K562 (cell line): ENCODE measurements at regions not wholly inside any gene's neighbourhood (a gene's known extent, or its start where the extent isn't known, plus 50 kb on each side); places are given as distances from the start of the nearest gene placed in this dataset.

Experiments
- ATAC-seq: fragments of 200-7000 bp; cut with Tn5 transposase; 3 replicates; pipeline ENCODE4 v1.9.1; 2020; ENCODE audit warnings: moderate library complexity
- BruUV-seq: library from RNA; stranded (reverse); fragments of 400-500 nt; replicated peaks from 2 replicates; lab custom pipeline; 2021; lab: Mats Ljungman, UMichigan
- CTCF ChIA-PET: fragments of 300-600 bp; formaldehyde crosslinking; extraction: SDS; loops from one replicate; lab custom pipeline; 2021; ENCODE audit warnings: low intra/inter-chr PET ratio; lab: Yijun Ruan, JAX
- POLR2A ChIA-PET: fragments of 300-600, 350-650 bp; sonication (Branson Sonifier 250); formaldehyde crosslinking; extraction: SDS; loops from one replicate; lab custom pipeline; 2021; ENCODE audit warnings: antibody characterized with exemption, inconsistent platforms; lab: Yijun Ruan, JAX
- DNase-seq, 4 experiments: peaks; one replicate each; pipeline versions ENCODE4 v3.0.0 to v3.0.0-alpha.2; 2011 to 2018; ENCODE audit warnings: low spot score in 3 of 4, mixed read lengths in 3 of 4; ENCODE audit errors: extremely low read depth in 1 of 4
- FAIRE-seq: peaks from 2 replicates; lab custom pipeline; 2011; peaks lifted over from hg19 to GRCh38; lab: Jason Lieb, UNC
- H2AFZ ChIP-seq: 2 replicates; pipeline ENCODE4 v1.6.0; 2011; ENCODE audit warnings: low read depth, low read length, control low read depth, inconsistent platforms
- H3K27ac ChIP-seq: fragments of 200-600 bp; 3 replicates; pipeline ENCODE4 v1.8.0; 2011; ENCODE audit warnings: low read depth, mild to moderate bottlenecking, control low read depth, inconsistent platforms, low read length, moderate library complexity, mixed read lengths; ENCODE audit errors: extremely low read depth
- H3K27me3 ChIP-seq, 2 experiments: fragments of 300-600 bp in 1 of 2; 2 replicates in 1 of 2; 3 replicates in 1 of 2; pipeline versions ENCODE4 v1.6.0 to v1.8.0; 2011; ENCODE audit warnings: inconsistent platforms in 2 of 2, low read length in 2 of 2, mild to moderate bottlenecking in 1 of 2, mixed read lengths in 1 of 2, moderate library complexity in 1 of 2; ENCODE audit not compliant: control insufficient read depth in 2 of 2, insufficient read depth in 2 of 2
- H3K36me3 ChIP-seq: fragments of 300-600 bp; 3 replicates; pipeline ENCODE4 v1.8.0; 2011; ENCODE audit warnings: mild to moderate bottlenecking, low read length, inconsistent platforms; ENCODE audit not compliant: control insufficient read depth, insufficient read depth
- H3K4me1 ChIP-seq, 2 experiments: fragments of 200-600 bp in 1 of 2; replicated peaks in 1 of 2; 2 replicates in 1 of 2; 3 replicates in 1 of 2; pipeline versions ENCODE4 v1.5.1 to v1.8.0; 2011; ENCODE audit warnings: inconsistent platforms in 2 of 2, low read length in 2 of 2, mild to moderate bottlenecking in 1 of 2, mixed read lengths in 1 of 2, moderate library complexity in 1 of 2; ENCODE audit not compliant: control insufficient read depth in 2 of 2, insufficient read depth in 2 of 2
- H3K4me2 ChIP-seq: 2 replicates; pipeline ENCODE4 v1.6.1; 2011; ENCODE audit warnings: low read length, control low read depth, inconsistent platforms, mixed read lengths; ENCODE audit not compliant: insufficient read depth
- H3K4me3 ChIP-seq: fragments of 200-600 bp; sonication (generic), shearing (Covaris generic); 2 replicates; pipeline ENCODE4 v1.5.1; 2016; ENCODE audit warnings: control low read depth, inconsistent platforms
- H3K79me2 ChIP-seq: fragments of 200-600 bp; 3 replicates; pipeline ENCODE4 v1.8.0; 2011; ENCODE audit warnings: low read length, inconsistent platforms; ENCODE audit not compliant: control insufficient read depth, insufficient read depth
- H3K9ac ChIP-seq, 2 experiments: 2 replicates each; pipeline versions ENCODE4 v1.6.0 to v1.6.1; 2011; ENCODE audit warnings: low read depth in 2 of 2, low read length in 2 of 2, control low read depth in 1 of 2, inconsistent platforms in 1 of 2, mild to moderate bottlenecking in 1 of 2, mixed read lengths in 1 of 2; ENCODE audit not compliant: insufficient read depth in 1 of 2
- H3K9me1 ChIP-seq: one replicate; pipeline ENCODE4 v1.6.0; 2011; ENCODE audit warnings: inconsistent platforms, mild to moderate bottlenecking, low read length, moderate library complexity; ENCODE audit not compliant: control insufficient read depth, insufficient read depth
- H3K9me3 ChIP-seq: replicated peaks from 2 replicates; pipeline ENCODE4 v1.5.1; 2011; ENCODE audit warnings: low read depth, low read length, inconsistent platforms; ENCODE audit not compliant: control insufficient read depth, insufficient read depth
- H4K20me1 ChIP-seq: replicated peaks from 2 replicates; pipeline ENCODE4 v1.6.1; 2011; ENCODE audit warnings: low read length, inconsistent platforms, mixed read lengths; ENCODE audit not compliant: control insufficient read depth, insufficient read depth
- MEF2D ChIP-seq: conservative IDR thresholded peaks from 2 replicates; pipeline ENCODE4 v1.6.1; 2016; ENCODE audit warnings: low read depth, missing genetic modification characterization, missing compliant biosample characterization
- NFE2L1 ChIP-seq: fragments of 450-650 bp; IDR thresholded peaks from 2 replicates; pipeline ENCODE4 v1.6.1; 2016; ENCODE audit warnings: missing genetic modification characterization, low read depth, mild to moderate bottlenecking, missing compliant biosample characterization, moderate library complexity, borderline replicate concordance
- PHF21A ChIP-seq: fragments of 450-650 bp; IDR thresholded peaks from 2 replicates; pipeline ENCODE4 v1.6.1; 2017; ENCODE audit warnings: low read depth, borderline replicate concordance
- PTRF ChIP-seq: fragments of 450-650 bp; IDR thresholded peaks from 2 replicates; pipeline ENCODE4 v1.6.1; 2016; ENCODE audit warnings: mild to moderate bottlenecking, missing genetic modification characterization, missing compliant biosample characterization
- TEAD2 ChIP-seq: fragments of 450-650 bp; IDR thresholded peaks from 2 replicates; pipeline ENCODE4 v1.6.1; 2016; ENCODE audit warnings: missing genetic modification characterization, control low read depth, missing compliant biosample characterization
- TOE1 ChIP-seq, 2 experiments: fragments of 450-650 bp in 1 of 2; sonication (generic) in 1 of 2; formaldehyde crosslinking in 1 of 2; IDR thresholded peaks; 2 replicates each; pipeline versions ENCODE4 v1.7.1 to v1.8.0; 2016 to 2022; ENCODE audit warnings: borderline replicate concordance in 2 of 2, mild to moderate bottlenecking in 2 of 2, antibody characterized with exemption in 1 of 2, inconsistent platforms in 1 of 2, low read depth in 1 of 2, missing genetic modification reagents in 1 of 2, moderate library complexity in 1 of 2
- ZNF407 ChIP-seq: fragments of 450-650 bp; IDR thresholded peaks from 2 replicates; pipeline ENCODE4 v1.6.1; 2016; ENCODE audit warnings: low read depth
- ZNF512 ChIP-seq: IDR thresholded peaks from 2 replicates; pipeline ENCODE4 v1.6.1; 2016; ENCODE audit warnings: missing genetic modification characterization, missing compliant biosample characterization
- WGBS: fragments of 100-300 bp; shearing (Covaris generic); methylation state at CpG from one replicate; pipeline ENCODE4 v1.1.6; 2016; ENCODE audit warnings: low coverage, mixed read lengths; ENCODE audit not compliant: insufficient coverage; ENCODE audit errors: missing lambda C conversion rate; 5-methylcytosine and 5-hydroxymethylcytosine counted together
- in situ Hi-C: fragments of 300-500 bp; cut with MboI; formaldehyde crosslinking; loops from 4 replicates; pipeline ENCODE4 v1.15.0; 2018; ENCODE audit warnings: inconsistent platforms, mixed read lengths
- intact Hi-C: fragments of 100-400 bp; cut with micrococcal nuclease; formaldehyde crosslinking; loops from 2 replicates; pipeline ENCODE4 v1.14.2; 2022
- TF ChIP-seq, protein P1 (sequence below): fragments of 250-450 bp; sonication (Bioruptor Pico); IDR thresholded peaks from 2 replicates; pipeline ENCODE4 v1.6.1; 2021; ENCODE audit warnings: mild to moderate bottlenecking

DNA sequence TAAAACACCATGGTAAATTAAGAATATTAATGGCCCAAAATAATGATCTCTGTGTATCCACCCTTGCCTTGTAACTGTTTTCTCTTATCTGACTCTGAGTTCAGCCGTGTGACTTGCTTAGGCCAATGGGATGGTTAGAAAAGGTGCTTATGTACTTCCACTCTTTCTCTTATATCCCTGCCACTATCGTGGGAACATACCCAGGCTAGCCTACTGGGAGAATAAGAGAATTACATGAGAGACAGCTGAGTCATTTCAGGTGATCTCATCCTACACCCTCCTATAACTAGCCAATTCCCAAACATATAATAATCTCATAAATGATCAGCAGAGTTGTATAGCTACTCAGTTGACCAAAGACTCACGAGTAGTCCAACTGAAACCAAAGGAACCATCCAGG lies 98.3 kb upstream of the ABI3BP start (continued):
- no peak for TF ChIP-seq TOE1 (IDR thresholded peaks at IDR 0.05; ENCODE audit: borderline replicate concordance)
- TF ChIP-seq TOE1 (CRISPR knock-in tag; IDR thresholded peaks at IDR 0.05; ENCODE audit: borderline replicate concordance, low read depth): no peak
- TF ChIP-seq, protein P1, sequence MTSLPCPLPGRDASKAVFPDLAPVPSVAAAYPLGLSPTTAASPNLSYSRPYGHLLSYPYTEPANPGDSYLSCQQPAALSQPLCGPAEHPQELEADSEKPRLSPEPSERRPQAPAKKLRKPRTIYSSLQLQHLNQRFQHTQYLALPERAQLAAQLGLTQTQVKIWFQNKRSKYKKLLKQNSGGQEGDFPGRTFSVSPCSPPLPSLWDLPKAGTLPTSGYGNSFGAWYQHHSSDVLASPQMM: no peak

DNA sequence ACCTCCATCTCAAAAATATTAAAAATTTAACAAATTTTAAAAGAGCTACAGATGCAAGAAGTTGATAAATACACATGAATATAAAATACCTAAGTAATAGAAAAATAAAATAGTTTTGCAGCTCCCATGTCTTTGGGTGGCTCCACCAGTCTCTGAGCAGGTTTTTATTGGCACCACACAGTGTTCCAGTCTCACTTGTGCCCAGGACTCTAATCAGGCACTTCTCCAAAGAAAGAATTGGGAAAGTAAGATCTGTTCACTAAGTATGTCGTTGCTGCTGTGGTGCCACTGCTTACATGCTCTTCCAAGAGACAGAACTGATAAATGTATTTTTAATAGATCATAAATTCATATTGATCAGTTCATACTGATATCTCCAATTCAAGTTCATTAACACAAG lies 92.5 kb upstream of the ABI3BP start:
- Histone ChIP-seq H3K79me2 (no peaks in the 10 kb centered on the region), H3K4me2 (no peak overlapping the region), H3K4me3 (no peak overlapping the region), H3K9ac (no peak overlapping the region), H3K9me3 (no peaks in the 10 kb centered on the region), H3K27me3 (no peaks in the 10 kb centered on the region), H3K36me3 (no peaks in the 10 kb centered on the region), H3K27ac (no peak overlapping the region), H3K9me1 (no peaks in the 10 kb centered on the region), H2AFZ (no peak overlapping the region), H4K20me1 (no peaks in the 10 kb centered on the region), H3K4me1 (peaks cover 0 to 5% of the 10 kb centered on the region in 2 experiments; a peak in 1 of 5 replicates)
- intact Hi-C loops (no loop called here), in situ Hi-C loops (no loop called here)
- ChIA-PET POLR2A (no interaction called here), CTCF (no interaction called here)
- no peak for DNase-seq
- WGBS: 13% methylated on average over 1 of the region's 1 CpG
- BruUV-seq: no TSS peak
- no peak for ATAC-seq
- no peak for FAIRE-seq
- no peak for TF ChIP-seq NFE2L1 (tag)
- no peak for TF ChIP-seq PTRF (tag)
- no peak for TF ChIP-seq TEAD2 (tag)
- no peak for TF ChIP-seq ZNF512 (tag)
- TF ChIP-seq ZNF407: no peak
- TF ChIP-seq PHF21A: no peak
- no peak for TF ChIP-seq MEF2D (tag)
